ENCODE measurements at regions not wholly inside any gene's neighbourhood (a gene's known extent, or its start where the extent isn't known, plus 50 kb on each side); places are given as distances from the start of the nearest gene placed in this dataset.

- Histone ChIP-seq H3K27ac (ENCODE audit: insufficient read depth, low read depth, low read length, poor library complexity, severe bottlenecking) (no peak overlapping the region), H3K4me1 (ENCODE audit: control insufficient read depth, insufficient read depth, low read length) (peaks cover 15% of the 10 kb centered on the region), H3K27me3 (ENCODE audit: control insufficient read depth, insufficient read depth, low read length, poor library complexity, severe bottlenecking) (no peaks in the 10 kb centered on the region)
Observed at GRCh38 chr2:129721236-129721635, 258.2 kb upstream of the RAB6C start.

DNA sequence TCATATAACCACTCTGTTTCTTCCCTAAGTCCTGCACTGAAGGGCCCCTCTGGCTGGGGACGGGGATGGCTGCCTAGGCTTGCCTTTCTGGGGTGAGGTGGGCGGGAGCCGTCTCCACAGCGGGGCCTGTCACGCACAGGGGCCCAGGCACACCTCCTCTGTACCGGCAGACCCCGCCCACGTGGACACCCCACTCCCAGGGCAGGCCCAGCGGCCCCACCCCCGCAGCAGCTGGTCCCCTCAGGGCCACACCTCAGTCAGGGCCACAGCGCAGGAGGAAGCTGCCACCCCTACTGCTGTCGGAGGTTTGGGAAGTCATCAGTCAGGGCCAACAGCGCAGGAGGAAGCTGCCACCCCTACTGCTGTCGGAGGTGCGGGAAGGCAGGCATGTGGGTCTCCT, 257.6 kb upstream of the RAB6C start:
- Histone ChIP-seq H3K27me3 (ENCODE audit: control insufficient read depth, insufficient read depth, low read length, poor library complexity, severe bottlenecking) (no peaks in the 10 kb centered on the region), H3K4me1 (ENCODE audit: control insufficient read depth, insufficient read depth, low read length) (peaks cover 15% of the 10 kb centered on the region), H3K36me3 (ENCODE audit: control insufficient read depth, insufficient read depth, low read length) (no peaks in the 10 kb centered on the region), H3K27ac (ENCODE audit: insufficient read depth, low read depth, low read length, poor library complexity, severe bottlenecking) (no peak overlapping the region), H3K4me3 (ENCODE audit: insufficient read depth, low read depth, low read length) (no peak overlapping the region), H3K9me3 (ENCODE audit: control insufficient read depth, low read length) (no peaks in the 10 kb centered on the region)
- WGBS, 2 experiments = 91 to 93% methylated on average over 15 of the region's 15 CpGs

More at GRCh38 chr2:129721236-129721635, 258.2 kb upstream of the RAB6C start:
- WGBS, 2 experiments = 98 to 99% methylated on average over 2 of the region's 3 CpGs
- Histone ChIP-seq H3K9me3 (ENCODE audit: control insufficient read depth, low read length) (no peaks in the 10 kb centered on the region), H3K36me3 (ENCODE audit: control insufficient read depth, insufficient read depth, low read length) (no peaks in the 10 kb centered on the region), H3K4me3 (ENCODE audit: insufficient read depth, low read depth, low read length) (no peak overlapping the region)

DNA sequence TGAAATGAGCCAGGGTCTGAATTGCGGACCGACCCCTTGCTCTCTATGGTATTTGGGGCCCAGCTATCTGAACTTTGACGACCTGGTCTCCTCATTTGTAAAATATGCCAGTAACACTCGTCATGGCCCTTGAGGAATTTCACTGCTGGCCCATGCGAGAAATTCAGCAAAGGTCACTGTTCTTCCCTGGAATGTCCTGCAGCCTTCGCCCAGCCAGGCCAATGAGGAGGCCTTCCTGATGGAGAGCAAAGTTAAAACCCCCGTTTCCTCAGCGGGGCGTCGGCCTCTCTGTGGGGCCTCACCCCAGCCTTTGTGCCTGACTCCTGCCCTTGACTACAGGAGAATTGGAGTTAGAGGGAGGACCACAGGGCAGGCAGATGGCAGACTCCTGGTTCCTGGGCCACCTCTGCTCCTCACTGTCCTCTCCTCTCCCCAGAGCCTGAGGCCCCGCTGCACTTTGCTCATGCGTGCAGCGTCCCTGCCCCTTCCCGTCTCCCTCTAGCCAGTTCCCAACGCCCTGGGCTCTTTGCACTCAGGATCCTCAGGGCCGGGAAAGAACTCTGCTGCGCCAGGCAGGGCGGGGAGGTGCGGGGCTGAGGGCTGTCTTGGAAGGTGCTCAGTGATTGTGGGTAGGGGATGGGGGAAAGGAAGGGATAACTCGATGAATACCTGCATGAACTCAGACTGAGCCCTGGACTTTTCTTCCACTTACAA, 257.0 kb upstream of the RAB6C start:
- 81 to 83% methylated on average over 20 of the region's 20 CpGs for WGBS, 2 experiments
- no peak overlapping the region for H3K27ac ChIP-seq (ENCODE audit: insufficient read depth, low read depth, low read length, poor library complexity, severe bottlenecking)
- H3K4me1 ChIP-seq (ENCODE audit: control insufficient read depth, insufficient read depth, low read length) = peaks cover 13% of the 10 kb centered on the region
- no peaks in the 10 kb centered on the region for H3K9me3 ChIP-seq (ENCODE audit: control insufficient read depth, low read length)
- H3K27me3 ChIP-seq (ENCODE audit: control insufficient read depth, insufficient read depth, low read length, poor library complexity, severe bottlenecking) = no peaks in the 10 kb centered on the region
- no peak overlapping the region for H3K4me3 ChIP-seq (ENCODE audit: insufficient read depth, low read depth, low read length)
- no peaks in the 10 kb centered on the region for H3K36me3 ChIP-seq (ENCODE audit: control insufficient read depth, insufficient read depth, low read length)

GRCh38 chr2:129723277-129724020, 256.0 kb upstream of the RAB6C start:
- 91% methylated on average over 13 of the region's 13 CpGs for WGBS, 2 experiments
- H3K36me3 ChIP-seq (ENCODE audit: control insufficient read depth, insufficient read depth, low read length) = no peaks in the 10 kb centered on the region
- no peak overlapping the region for H3K4me3 ChIP-seq (ENCODE audit: insufficient read depth, low read depth, low read length)
- no peak overlapping the region for H3K27ac ChIP-seq (ENCODE audit: insufficient read depth, low read depth, low read length, poor library complexity, severe bottlenecking)
- no peaks in the 10 kb centered on the region for H3K9me3 ChIP-seq (ENCODE audit: control insufficient read depth, low read length)
- no peaks in the 10 kb centered on the region for H3K27me3 ChIP-seq (ENCODE audit: control insufficient read depth, insufficient read depth, low read length, poor library complexity, severe bottlenecking)
- peaks cover 8% of the 10 kb centered on the region for H3K4me1 ChIP-seq (ENCODE audit: control insufficient read depth, insufficient read depth, low read length)

DNA sequence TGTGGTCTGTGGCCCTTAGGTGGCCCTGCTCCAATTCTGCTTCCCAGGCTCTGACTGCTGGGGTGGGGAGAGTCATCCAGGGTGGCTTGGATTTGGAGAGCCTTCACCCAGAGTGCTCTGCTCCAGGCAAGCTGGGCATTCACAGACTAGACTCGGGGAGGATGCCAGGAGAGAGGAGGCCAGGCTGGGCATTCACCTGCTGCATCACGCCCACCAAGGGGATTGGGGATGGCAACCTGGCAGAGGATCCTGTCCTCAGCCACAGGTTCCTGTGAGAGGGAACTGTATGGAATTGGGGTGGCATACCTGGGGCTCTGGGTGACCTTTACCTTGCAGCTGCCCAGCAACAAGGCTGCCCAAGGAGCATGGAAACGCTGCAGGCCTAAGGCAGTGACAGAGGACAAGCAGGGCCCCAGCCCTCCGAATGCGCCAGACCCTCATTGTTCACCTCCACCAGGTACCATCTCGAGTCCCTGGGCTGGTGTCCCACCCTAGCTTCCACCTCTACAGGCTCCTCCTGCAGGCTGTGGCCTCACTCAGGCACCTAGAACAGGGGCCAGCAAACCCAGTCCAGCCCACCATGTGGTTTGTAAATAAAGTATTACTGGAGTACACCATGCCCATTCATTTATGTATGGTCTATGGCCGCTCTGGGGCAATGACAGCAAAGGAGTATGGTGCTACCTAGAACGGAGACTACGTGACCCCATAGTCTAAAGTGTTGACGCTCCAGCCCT, 255.3 kb upstream of the RAB6C start:
- peaks cover 8% of the 10 kb centered on the region for H3K4me1 ChIP-seq (ENCODE audit: control insufficient read depth, insufficient read depth, low read length)

GRCh38 chr2:129726216-129726615, 253.2 kb upstream of the RAB6C start:
- Histone ChIP-seq H3K27ac (ENCODE audit: insufficient read depth, low read depth, low read length, poor library complexity, severe bottlenecking) (no peak overlapping the region), H3K27me3 (ENCODE audit: control insufficient read depth, insufficient read depth, low read length, poor library complexity, severe bottlenecking) (no peaks in the 10 kb centered on the region), H3K36me3 (ENCODE audit: control insufficient read depth, insufficient read depth, low read length) (no peaks in the 10 kb centered on the region), H3K4me3 (ENCODE audit: insufficient read depth, low read depth, low read length) (no peak overlapping the region), H3K4me1 (ENCODE audit: control insufficient read depth, insufficient read depth, low read length) (peaks cover 8% of the 10 kb centered on the region), H3K9me3 (ENCODE audit: control insufficient read depth, low read length) (no peaks in the 10 kb centered on the region)
- 69 to 73% methylated on average over 5 of the region's 5 CpGs for WGBS, 2 experiments

More for the DNA sequence above, 255.3 kb upstream of the RAB6C start:
- H3K27ac ChIP-seq (ENCODE audit: insufficient read depth, low read depth, low read length, poor library complexity, severe bottlenecking) = no peak overlapping the region
- H3K36me3 ChIP-seq (ENCODE audit: control insufficient read depth, insufficient read depth, low read length) = no peaks in the 10 kb centered on the region
- WGBS, 2 experiments = 94 to 95% methylated on average over 10 of the region's 10 CpGs
- H3K27me3 ChIP-seq (ENCODE audit: control insufficient read depth, insufficient read depth, low read length, poor library complexity, severe bottlenecking) = no peaks in the 10 kb centered on the region
- no peak overlapping the region for H3K4me3 ChIP-seq (ENCODE audit: insufficient read depth, low read depth, low read length)
- no peaks in the 10 kb centered on the region for H3K9me3 ChIP-seq (ENCODE audit: control insufficient read depth, low read length)

- no peak overlapping the region for H3K27ac ChIP-seq (ENCODE audit: insufficient read depth, low read depth, low read length, poor library complexity, severe bottlenecking)
- 91 to 92% methylated on average over 4 of the region's 4 CpGs for WGBS, 2 experiments
Observed at GRCh38 chr2:129727286-129727685, 252.2 kb upstream of the RAB6C start.

DNA sequence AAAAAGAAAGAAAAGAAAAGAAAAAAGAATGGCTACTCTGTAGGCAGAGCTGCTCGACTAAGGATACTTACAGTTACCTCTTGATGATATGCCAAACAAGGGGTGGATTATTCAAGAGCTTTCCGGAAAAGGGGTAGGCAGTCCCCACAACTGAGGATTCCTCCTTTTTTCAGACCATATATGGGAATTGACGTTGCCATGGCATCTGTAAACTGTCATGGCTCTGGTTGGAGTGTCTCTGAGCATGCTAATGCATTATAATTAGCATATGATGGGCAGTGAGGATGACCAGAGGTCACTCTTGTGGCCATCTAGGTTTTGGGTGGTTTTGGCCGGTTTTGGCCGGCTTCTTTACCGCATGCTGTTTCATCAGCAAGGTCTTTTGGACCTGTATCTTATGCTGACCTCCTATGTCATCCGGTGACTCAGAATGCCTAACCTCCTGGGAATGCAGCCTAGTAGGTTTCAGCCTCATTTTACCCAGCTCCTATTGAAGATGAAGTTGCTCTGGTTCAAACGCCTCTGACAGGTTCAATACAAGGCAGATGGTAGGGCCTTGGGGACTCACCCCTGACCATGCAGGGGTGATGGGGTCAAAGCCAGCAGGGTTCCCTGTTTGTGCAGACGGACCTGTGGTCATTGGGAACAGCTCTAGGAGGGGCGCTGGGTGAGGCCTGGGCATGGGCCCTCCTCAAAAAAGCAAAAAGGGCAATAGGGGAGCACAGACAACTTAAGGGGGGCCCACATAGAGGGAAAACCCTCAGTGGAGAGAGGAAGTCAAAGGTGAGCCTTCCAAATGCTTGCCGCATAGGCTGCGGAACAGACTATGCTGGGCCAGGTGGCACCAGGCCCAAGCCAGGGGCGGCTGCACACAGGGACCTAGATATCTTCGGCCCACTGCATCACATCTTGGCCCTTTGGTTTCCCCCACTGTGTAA, 251.2 kb upstream of the RAB6C start:
- Histone ChIP-seq H3K9me3 (ENCODE audit: control insufficient read depth, low read length) (no peaks in the 10 kb centered on the region), H3K4me3 (ENCODE audit: insufficient read depth, low read depth, low read length) (no peak overlapping the region)
- WGBS, 2 experiments = 95 to 96% methylated on average over 12 to 13 of the region's 14 CpGs

More at GRCh38 chr2:129727286-129727685, 252.2 kb upstream of the RAB6C start:
- Histone ChIP-seq H3K4me3 (ENCODE audit: insufficient read depth, low read depth, low read length) (no peak overlapping the region), H3K27me3 (ENCODE audit: control insufficient read depth, insufficient read depth, low read length, poor library complexity, severe bottlenecking) (no peaks in the 10 kb centered on the region), H3K36me3 (ENCODE audit: control insufficient read depth, insufficient read depth, low read length) (no peaks in the 10 kb centered on the region), H3K9me3 (ENCODE audit: control insufficient read depth, low read length) (no peaks in the 10 kb centered on the region), H3K4me1 (ENCODE audit: control insufficient read depth, insufficient read depth, low read length) (peaks cover 6% of the 10 kb centered on the region)

GRCh38 chr2:129729011-129729410, 250.5 kb upstream of the RAB6C start:
- no peak overlapping the region for H3K27ac ChIP-seq (ENCODE audit: insufficient read depth, low read depth, low read length, poor library complexity, severe bottlenecking)
- no peaks in the 10 kb centered on the region for H3K27me3 ChIP-seq (ENCODE audit: control insufficient read depth, insufficient read depth, low read length, poor library complexity, severe bottlenecking)
- WGBS, 2 experiments = 91 to 92% methylated on average over 9 of the region's 9 CpGs
- H3K4me1 ChIP-seq (ENCODE audit: control insufficient read depth, insufficient read depth, low read length) = no peaks in the 10 kb centered on the region
- no peaks in the 10 kb centered on the region for H3K9me3 ChIP-seq (ENCODE audit: control insufficient read depth, low read length)
- H3K36me3 ChIP-seq (ENCODE audit: control insufficient read depth, insufficient read depth, low read length) = no peaks in the 10 kb centered on the region
- H3K4me3 ChIP-seq (ENCODE audit: insufficient read depth, low read depth, low read length) = no peak overlapping the region

More for the DNA sequence above, 251.2 kb upstream of the RAB6C start:
- H3K27ac ChIP-seq (ENCODE audit: insufficient read depth, low read depth, low read length, poor library complexity, severe bottlenecking) = no peak overlapping the region
- H3K4me1 ChIP-seq (ENCODE audit: control insufficient read depth, insufficient read depth, low read length) = no peaks in the 10 kb centered on the region
- H3K36me3 ChIP-seq (ENCODE audit: control insufficient read depth, insufficient read depth, low read length) = no peaks in the 10 kb centered on the region
- no peaks in the 10 kb centered on the region for H3K27me3 ChIP-seq (ENCODE audit: control insufficient read depth, insufficient read depth, low read length, poor library complexity, severe bottlenecking)
